ENCODE measurements at regions not wholly inside any gene's neighbourhood (a gene's known extent, or its start where the extent isn't known, plus 50 kb on each side); places are given as distances from the start of the nearest gene placed in this dataset.
"Not testable (repeated sequence)": the region's sequence is repeated elsewhere in the genome, so short reads cannot be mapped to it uniquely, and the experiment has no call there.

- H3K36me3 ChIP-seq (replicated peaks); H3K4me3 ChIP-seq (ENCODE audit: low read depth, low read length); H3K27me3 ChIP-seq (replicated peaks); in situ Hi-C loops (cut with HindIII; ENCODE audit: low pct_ligation_motif_present, low sequenced_read_pairs); H3K27ac ChIP-seq; DNase-seq: not testable (repeated sequence)
Observed at GRCh38 chr9:66738418-66738817, 162.1 kb upstream of the ZNF658 start.

- DNase-seq; in situ Hi-C loops (cut with HindIII; ENCODE audit: low pct_ligation_motif_present, low sequenced_read_pairs); H3K36me3 ChIP-seq (replicated peaks): not testable (repeated sequence)
Observed at GRCh38 chr9:66740136-66740535, 160.4 kb upstream of the ZNF658 start.

GRCh38 chr9:66745846-66746245 lies 154.7 kb upstream of the ZNF658 start:
- H3K27ac ChIP-seq; H3K4me3 ChIP-seq (ENCODE audit: low read depth, low read length); DNase-seq; H3K36me3 ChIP-seq (replicated peaks); in situ Hi-C loops (cut with HindIII; ENCODE audit: low pct_ligation_motif_present, low sequenced_read_pairs); H3K27me3 ChIP-seq (replicated peaks): not testable (repeated sequence)

More at GRCh38 chr9:66740136-66740535, 160.4 kb upstream of the ZNF658 start:
- H3K4me3 ChIP-seq (ENCODE audit: low read depth, low read length); H3K27me3 ChIP-seq (replicated peaks); H3K27ac ChIP-seq: not testable (repeated sequence)

GRCh38 chr9:66752324-66752923 lies 148.1 kb upstream of the ZNF658 start:
- H3K4me3 ChIP-seq (ENCODE audit: low read depth, low read length); DNase-seq; in situ Hi-C loops (cut with HindIII; ENCODE audit: low pct_ligation_motif_present, low sequenced_read_pairs); H3K27ac ChIP-seq; H3K36me3 ChIP-seq (replicated peaks); H3K27me3 ChIP-seq (replicated peaks): not testable (repeated sequence)

- H3K36me3 ChIP-seq (replicated peaks); DNase-seq; H3K27ac ChIP-seq; in situ Hi-C loops (cut with HindIII; ENCODE audit: low pct_ligation_motif_present, low sequenced_read_pairs); H3K4me3 ChIP-seq (ENCODE audit: low read depth, low read length); H3K27me3 ChIP-seq (replicated peaks): not testable (repeated sequence)
Observed at GRCh38 chr9:66759825-66760492, 140.6 kb upstream of the ZNF658 start.

GRCh38 chr9:66764799-66765493 lies 135.6 kb upstream of the ZNF658 start:
- H3K4me3 ChIP-seq (ENCODE audit: low read depth, low read length); H3K36me3 ChIP-seq (replicated peaks); in situ Hi-C loops (cut with HindIII; ENCODE audit: low pct_ligation_motif_present, low sequenced_read_pairs); H3K27ac ChIP-seq; DNase-seq; H3K27me3 ChIP-seq (replicated peaks): not testable (repeated sequence)

- H3K27me3 ChIP-seq (replicated peaks); in situ Hi-C loops (cut with HindIII; ENCODE audit: low pct_ligation_motif_present, low sequenced_read_pairs); H3K36me3 ChIP-seq (replicated peaks); DNase-seq; H3K4me3 ChIP-seq (ENCODE audit: low read depth, low read length); H3K27ac ChIP-seq: not testable (repeated sequence)
Observed at GRCh38 chr9:66765531-66765930, 135.0 kb upstream of the ZNF658 start.

GRCh38 chr9:66771504-66771903 lies 129.0 kb upstream of the ZNF658 start:
- H3K4me3 ChIP-seq (ENCODE audit: low read depth, low read length); H3K27ac ChIP-seq; in situ Hi-C loops (cut with HindIII; ENCODE audit: low pct_ligation_motif_present, low sequenced_read_pairs); H3K36me3 ChIP-seq (replicated peaks); DNase-seq; H3K27me3 ChIP-seq (replicated peaks): not testable (repeated sequence)

- H3K27me3 ChIP-seq (replicated peaks); DNase-seq; in situ Hi-C loops (cut with HindIII; ENCODE audit: low pct_ligation_motif_present, low sequenced_read_pairs); H3K36me3 ChIP-seq (replicated peaks); H3K27ac ChIP-seq; H3K4me3 ChIP-seq (ENCODE audit: low read depth, low read length): not testable (repeated sequence)
Observed at GRCh38 chr9:66774618-66775017, 125.9 kb upstream of the ZNF658 start.

GRCh38 chr9:66779944-66780661 lies 120.4 kb upstream of the ZNF658 start:
- H3K27me3 ChIP-seq (replicated peaks); H3K27ac ChIP-seq; in situ Hi-C loops (cut with HindIII; ENCODE audit: low pct_ligation_motif_present, low sequenced_read_pairs): not testable (repeated sequence)

GRCh38 chr9:66781240-66781639 lies 119.3 kb upstream of the ZNF658 start:
- in situ Hi-C loops (cut with HindIII; ENCODE audit: low pct_ligation_motif_present, low sequenced_read_pairs); H3K36me3 ChIP-seq (replicated peaks); DNase-seq; H3K4me3 ChIP-seq (ENCODE audit: low read depth, low read length); H3K27me3 ChIP-seq (replicated peaks); H3K27ac ChIP-seq: not testable (repeated sequence)

More at GRCh38 chr9:66779944-66780661, 120.4 kb upstream of the ZNF658 start:
- not testable (repeated sequence) for H3K36me3 ChIP-seq (replicated peaks); DNase-seq; H3K4me3 ChIP-seq (ENCODE audit: low read depth, low read length)

GRCh38 chr9:66782010-66782409 lies 118.5 kb upstream of the ZNF658 start:
- H3K36me3 ChIP-seq (replicated peaks); in situ Hi-C loops (cut with HindIII; ENCODE audit: low pct_ligation_motif_present, low sequenced_read_pairs); H3K27me3 ChIP-seq (replicated peaks); H3K27ac ChIP-seq; DNase-seq; H3K4me3 ChIP-seq (ENCODE audit: low read depth, low read length): not testable (repeated sequence)

- H3K27ac ChIP-seq; in situ Hi-C loops (cut with HindIII; ENCODE audit: low pct_ligation_motif_present, low sequenced_read_pairs); DNase-seq; H3K4me3 ChIP-seq (ENCODE audit: low read depth, low read length); H3K27me3 ChIP-seq (replicated peaks); H3K36me3 ChIP-seq (replicated peaks): not testable (repeated sequence)
Observed at GRCh38 chr9:66785603-66786002, 114.9 kb upstream of the ZNF658 start.

GRCh38 chr9:66791092-66791750 lies 109.3 kb upstream of the ZNF658 start:
- in situ Hi-C loops (cut with HindIII; ENCODE audit: low pct_ligation_motif_present, low sequenced_read_pairs); H3K27me3 ChIP-seq (replicated peaks); H3K4me3 ChIP-seq (ENCODE audit: low read depth, low read length); H3K36me3 ChIP-seq (replicated peaks); DNase-seq; H3K27ac ChIP-seq: not testable (repeated sequence)
